ENCODE measurements at regions not wholly inside any gene's neighbourhood (a gene's known extent, or its start where the extent isn't known, plus 50 kb on each side); places are given as distances from the start of the nearest gene placed in this dataset.
A peak's percentile ranks its signal among the peaks of the same experiment; 100 is the strongest.
"Not testable (repeated sequence)": the region's sequence is repeated elsewhere in the genome, so short reads cannot be mapped to it uniquely, and the experiment has no call there.

DNA sequence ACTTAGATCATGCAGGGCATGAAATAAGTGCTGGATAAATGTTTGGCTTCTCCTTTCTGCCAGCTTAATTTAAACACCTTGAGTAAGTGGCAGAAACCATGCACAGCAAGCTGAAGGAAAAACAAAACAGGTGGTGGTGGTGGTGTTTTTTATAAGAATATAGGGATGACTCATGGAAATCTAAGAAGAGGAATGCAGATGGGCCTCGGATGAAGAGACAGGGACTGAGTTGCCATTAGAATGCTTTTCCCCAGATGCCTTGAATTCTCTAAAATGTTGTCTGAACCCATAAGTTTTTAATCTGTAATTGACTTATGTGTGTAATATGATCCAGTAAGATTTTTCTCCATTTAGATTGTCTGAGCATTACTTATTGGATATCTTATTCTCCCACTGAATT, 93.1 kb upstream of the ZDHHC17 start:
- no peak for TF ChIP-seq CTCF (IDR thresholded peaks at IDR 0.05; ENCODE audit: low read depth, low read length)
- no peak overlapping the region for H3K4me3 ChIP-seq (replicated peaks in 1 of 2; ENCODE audit: low read depth in 2 of 2, low read length in 2 of 2)
- peak in 1 of 2 donors; percentile 21 for DNase-seq (ENCODE audit: low read depth in 2 of 2)

DNA sequence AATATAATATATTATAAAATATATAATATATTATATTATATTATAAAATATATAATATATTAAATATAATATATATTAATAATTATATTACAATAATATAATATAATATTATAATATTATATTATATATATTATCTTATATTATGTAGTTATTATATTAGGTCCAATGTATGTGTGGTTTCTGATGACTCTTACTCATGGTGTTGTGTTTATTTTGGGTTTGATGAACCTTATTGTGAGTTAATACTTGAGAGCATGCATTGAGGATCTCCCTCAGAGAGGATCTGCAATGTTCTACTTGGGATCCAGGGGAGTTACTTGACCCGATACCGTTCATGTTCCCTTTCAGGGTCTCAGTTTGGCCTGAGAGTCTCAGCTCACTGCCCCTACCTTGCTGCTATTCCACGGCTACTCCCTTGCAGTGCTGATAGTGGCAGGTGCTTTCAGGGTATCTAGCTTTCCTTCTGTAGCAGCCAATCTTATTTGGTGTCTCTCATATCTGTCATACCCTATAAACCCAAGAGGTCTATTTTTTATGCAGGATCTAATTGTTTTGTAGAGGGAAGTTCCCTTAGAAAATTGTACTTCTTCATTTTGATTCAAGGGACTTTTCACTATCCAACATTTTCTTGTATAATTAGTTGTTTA, 89.1 kb upstream of the ZDHHC17 start:
- TF ChIP-seq CTCF (IDR thresholded peaks at IDR 0.05; ENCODE audit: low read depth, low read length): no peak
- no peak overlapping the region for H3K4me3 ChIP-seq (replicated peaks in 1 of 2; ENCODE audit: low read depth in 2 of 2, low read length in 2 of 2)
- DNase-seq (ENCODE audit: low read depth in 2 of 2): no peak

- H3K4me3 ChIP-seq (replicated peaks in 1 of 2; ENCODE audit: low read depth in 2 of 2, low read length in 2 of 2); DNase-seq (ENCODE audit: low read depth in 2 of 2): not testable (repeated sequence)
These were observed 87.7 kb upstream of the ZDHHC17 start for GRCh38 chr12:76676261-76676660.

- no peak for DNase-seq (ENCODE audit: low read depth in 2 of 2)
- no peak for TF ChIP-seq CTCF (IDR thresholded peaks at IDR 0.05; ENCODE audit: low read depth, low read length)
- no peak overlapping the region for H3K4me3 ChIP-seq (replicated peaks in 1 of 2; ENCODE audit: low read depth in 2 of 2, low read length in 2 of 2)
These were observed 84.9 kb upstream of the ZDHHC17 start for GRCh38 chr12:76678992-76679391.

- no peak overlapping the region for H3K4me3 ChIP-seq (replicated peaks in 1 of 2; ENCODE audit: low read depth in 2 of 2, low read length in 2 of 2)
- no peak for TF ChIP-seq CTCF (IDR thresholded peaks at IDR 0.05; ENCODE audit: low read depth, low read length)
- no peak for DNase-seq (ENCODE audit: low read depth in 2 of 2)
These were observed 84.1 kb upstream of the ZDHHC17 start for GRCh38 chr12:76679778-76680177.

DNA sequence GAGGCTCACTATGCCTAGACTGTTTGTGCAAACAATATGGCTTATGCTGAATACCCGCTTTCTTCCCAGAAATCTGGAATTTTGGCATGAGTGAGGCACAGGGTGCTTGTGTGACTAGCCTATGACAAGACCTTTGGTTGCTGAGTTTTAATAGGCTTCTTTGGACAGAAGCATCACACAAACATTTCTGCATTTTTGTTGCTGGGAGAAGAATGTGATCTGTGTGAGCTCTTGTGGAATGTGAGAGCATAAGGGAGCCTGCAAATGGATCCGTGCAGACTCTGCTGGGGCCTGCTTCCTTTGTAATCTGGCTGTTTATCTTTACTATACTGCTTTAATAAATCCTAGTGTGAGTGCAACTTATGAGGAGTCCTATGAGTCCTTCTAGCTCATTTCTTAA, 83.0 kb upstream of the ZDHHC17 start:
- no peak overlapping the region for H3K4me3 ChIP-seq (replicated peaks in 1 of 2; ENCODE audit: low read depth in 2 of 2, low read length in 2 of 2)
- DNase-seq (ENCODE audit: low read depth in 2 of 2): peak; percentile 24 to 39
- no peak for TF ChIP-seq CTCF (IDR thresholded peaks at IDR 0.05; ENCODE audit: low read depth, low read length)

GRCh38 chr12:76685246-76685678, 78.7 kb upstream of the ZDHHC17 start:
- DNase-seq (ENCODE audit: low read depth in 2 of 2): peak in 1 of 2 donors; percentile 74
- no peak overlapping the region for H3K4me3 ChIP-seq (replicated peaks in 1 of 2; ENCODE audit: low read depth in 2 of 2, low read length in 2 of 2)

More at GRCh38 chr12:76685246-76685678, 78.7 kb upstream of the ZDHHC17 start:
- TF ChIP-seq CTCF (IDR thresholded peaks at IDR 0.05; ENCODE audit: low read depth, low read length): no peak

Measured in cardiac fibroblast (primary cell).